ENCODE measurements at regions not wholly inside any gene's neighbourhood (a gene's known extent, or its start where the extent isn't known, plus 50 kb on each side); places are given as distances from the start of the nearest gene placed in this dataset.

DNA sequence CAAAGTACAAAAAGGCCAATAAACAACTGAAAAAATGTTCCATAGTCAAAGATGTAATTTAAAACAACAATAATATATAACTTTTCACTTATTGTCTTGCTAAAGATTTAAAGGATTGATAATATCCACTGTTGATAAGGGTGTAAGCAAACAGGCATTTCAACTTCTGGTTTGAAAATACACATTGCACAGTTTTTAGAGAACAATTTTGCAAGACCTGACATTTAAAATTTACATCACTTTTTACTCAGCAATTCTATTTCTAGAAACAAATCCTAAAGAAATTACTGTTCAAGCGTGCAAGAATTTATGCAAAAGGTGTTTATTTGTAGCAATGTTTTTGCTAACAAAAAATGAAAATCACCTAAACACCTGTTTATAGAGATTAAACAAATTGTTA lies 120.4 kb downstream of the TDRD15 start:
- intact Hi-C loops (cut with DNase I), result no loop called here
- Histone ChIP-seq H3K4me3 (no peak overlapping the region), H3K36me3 (no peaks in the 10 kb centered on the region), H3K27me3 (no peaks in the 10 kb centered on the region), H3K9me3 (no peaks in the 10 kb centered on the region), H3K4me1 (no peaks in the 10 kb centered on the region), H3K27ac (no peak overlapping the region)
- ATAC-seq, result no peak
- TF ChIP-seq, protein P1, sequence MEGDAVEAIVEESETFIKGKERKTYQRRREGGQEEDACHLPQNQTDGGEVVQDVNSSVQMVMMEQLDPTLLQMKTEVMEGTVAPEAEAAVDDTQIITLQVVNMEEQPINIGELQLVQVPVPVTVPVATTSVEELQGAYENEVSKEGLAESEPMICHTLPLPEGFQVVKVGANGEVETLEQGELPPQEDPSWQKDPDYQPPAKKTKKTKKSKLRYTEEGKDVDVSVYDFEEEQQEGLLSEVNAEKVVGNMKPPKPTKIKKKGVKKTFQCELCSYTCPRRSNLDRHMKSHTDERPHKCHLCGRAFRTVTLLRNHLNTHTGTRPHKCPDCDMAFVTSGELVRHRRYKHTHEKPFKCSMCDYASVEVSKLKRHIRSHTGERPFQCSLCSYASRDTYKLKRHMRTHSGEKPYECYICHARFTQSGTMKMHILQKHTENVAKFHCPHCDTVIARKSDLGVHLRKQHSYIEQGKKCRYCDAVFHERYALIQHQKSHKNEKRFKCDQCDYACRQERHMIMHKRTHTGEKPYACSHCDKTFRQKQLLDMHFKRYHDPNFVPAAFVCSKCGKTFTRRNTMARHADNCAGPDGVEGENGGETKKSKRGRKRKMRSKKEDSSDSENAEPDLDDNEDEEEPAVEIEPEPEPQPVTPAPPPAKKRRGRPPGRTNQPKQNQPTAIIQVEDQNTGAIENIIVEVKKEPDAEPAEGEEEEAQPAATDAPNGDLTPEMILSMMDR (IDR thresholded peaks at IDR 0.05), result no peak
- no peak for DNase-seq

DNA sequence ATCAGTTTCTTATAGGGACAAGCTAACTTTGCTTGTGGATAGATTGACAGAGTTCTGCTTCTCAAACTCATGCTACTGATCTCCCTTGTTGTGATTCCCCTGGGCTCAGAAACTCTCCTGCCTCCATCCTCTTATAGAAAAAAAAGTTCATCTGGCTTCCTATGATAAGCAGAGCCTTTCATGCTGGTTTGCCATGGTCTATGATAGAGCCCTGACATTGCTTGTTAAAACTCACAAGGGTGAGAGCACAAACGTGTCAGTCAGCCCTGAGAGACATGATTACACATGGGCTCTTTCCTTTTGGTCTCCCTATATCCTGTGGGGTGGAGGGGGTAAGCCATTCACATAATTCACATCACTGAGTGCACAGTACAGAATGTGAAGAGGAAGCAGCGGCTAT lies 121.8 kb downstream of the TDRD15 start:
- intact Hi-C loops (cut with DNase I), result no loop called here
- Histone ChIP-seq H3K4me3 (no peak overlapping the region), H3K27ac (no peak overlapping the region), H3K9me3 (no peaks in the 10 kb centered on the region), H3K4me1 (no peaks in the 10 kb centered on the region), H3K27me3 (no peaks in the 10 kb centered on the region), H3K36me3 (no peaks in the 10 kb centered on the region)
- no peak for ATAC-seq
- TF ChIP-seq, protein P1 (IDR thresholded peaks at IDR 0.05), result no peak
- no peak for DNase-seq

DNA sequence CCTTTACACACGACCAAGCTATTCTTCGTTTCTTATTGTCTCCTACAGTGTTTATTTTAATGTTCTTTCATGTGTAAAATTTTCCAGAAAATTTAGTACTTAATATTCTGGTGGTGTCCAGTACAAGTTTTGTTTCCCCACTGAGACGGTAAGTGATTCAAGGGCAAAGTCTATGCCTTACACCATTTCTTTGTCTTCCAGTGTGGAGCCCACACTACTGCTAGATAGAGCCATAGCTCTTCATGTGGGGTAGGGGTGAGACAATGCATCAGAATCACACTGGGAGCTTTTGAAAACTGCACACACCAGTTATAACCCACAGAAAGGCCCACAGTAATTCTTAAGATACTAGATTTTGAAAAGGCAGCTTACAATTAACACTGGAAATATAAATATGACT lies 125.6 kb downstream of the TDRD15 start:
- Histone ChIP-seq H3K4me1 (no peaks in the 10 kb centered on the region), H3K27ac (no peak overlapping the region), H3K4me3 (no peak overlapping the region), H3K27me3 (no peaks in the 10 kb centered on the region), H3K36me3 (no peaks in the 10 kb centered on the region), H3K9me3 (no peaks in the 10 kb centered on the region)
- DNase-seq (no peak), ATAC-seq (no peak)
- TF ChIP-seq, protein P1 (IDR thresholded peaks at IDR 0.05), result no peak
- intact Hi-C loops (cut with DNase I), result no loop called here

DNA sequence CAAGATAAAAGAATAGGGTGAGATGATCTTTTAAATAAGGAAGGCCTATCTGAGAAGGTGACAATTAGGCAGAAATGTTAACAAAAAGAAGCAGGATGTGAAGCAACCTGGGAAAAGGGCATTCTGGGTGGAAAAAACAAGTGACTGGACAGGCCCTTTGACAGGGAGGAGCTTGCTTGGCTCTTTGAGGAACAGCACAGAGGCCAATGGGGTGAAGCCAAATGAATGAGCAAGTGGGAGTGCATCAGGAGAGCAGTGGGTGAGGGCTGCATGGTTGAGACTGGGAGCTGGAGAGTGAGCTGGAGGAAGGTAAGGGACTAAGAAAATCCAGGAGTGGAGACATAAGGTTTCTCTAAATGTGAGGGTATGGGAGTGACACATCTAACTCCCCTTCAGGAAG lies 126.9 kb downstream of the TDRD15 start:
- DNase-seq (no peak), ATAC-seq (no peak)
- TF ChIP-seq, protein P1 (IDR thresholded peaks at IDR 0.05), result no peak
- H3K27me3 ChIP-seq, result no peaks in the 10 kb centered on the region
- no peaks in the 10 kb centered on the region for H3K9me3 ChIP-seq
- H3K36me3 ChIP-seq, result no peaks in the 10 kb centered on the region
- H3K4me3 ChIP-seq, result no peak overlapping the region
- intact Hi-C loops (cut with DNase I), result no loop called here
- H3K27ac ChIP-seq, result no peak overlapping the region
- no peaks in the 10 kb centered on the region for H3K4me1 ChIP-seq

DNA sequence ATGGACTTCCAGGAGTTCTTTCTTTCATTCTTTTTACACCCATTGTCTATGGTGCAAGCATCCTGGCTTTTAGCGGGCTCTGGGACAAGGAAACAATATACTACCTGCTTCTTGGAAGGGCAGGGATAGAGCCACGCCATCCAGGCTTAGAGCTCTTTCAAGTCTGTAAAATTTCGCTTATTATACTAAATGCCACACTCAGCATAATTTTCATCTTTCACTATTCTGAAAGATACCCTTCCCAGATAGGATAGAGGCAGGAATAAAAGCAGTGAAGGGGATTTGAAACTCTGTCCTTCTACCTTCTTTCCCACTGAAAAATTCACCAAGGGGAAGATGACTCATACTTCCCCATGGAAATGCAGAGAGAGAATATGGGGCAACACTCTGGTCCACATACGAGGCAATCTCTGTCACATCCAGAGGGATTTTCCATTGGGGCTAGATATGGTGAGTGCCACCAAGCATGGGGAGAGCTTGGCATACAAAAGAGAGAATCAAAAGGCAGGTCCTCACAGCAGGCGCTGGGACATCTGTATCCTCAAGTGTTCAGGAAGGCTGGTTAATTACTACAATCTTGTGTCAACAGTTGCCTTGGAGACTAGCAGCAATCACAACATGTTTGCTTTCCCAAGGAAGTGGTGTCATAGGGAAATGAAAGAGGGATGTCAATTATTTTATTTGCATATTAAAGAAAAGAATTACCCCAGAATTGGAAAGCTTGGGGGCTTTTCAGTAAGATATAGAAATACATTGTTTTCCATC lies 127.6 kb downstream of the TDRD15 start:
- no peak for DNase-seq
- H3K27me3 ChIP-seq, result no peaks in the 10 kb centered on the region
- no peaks in the 10 kb centered on the region for H3K9me3 ChIP-seq
- H3K36me3 ChIP-seq, result no peaks in the 10 kb centered on the region
- intact Hi-C loops (cut with DNase I), result no loop called here
- H3K4me3 ChIP-seq, result no peak overlapping the region
- no peak overlapping the region for H3K27ac ChIP-seq
- H3K4me1 ChIP-seq, result no peaks in the 10 kb centered on the region
- TF ChIP-seq, protein P1 (IDR thresholded peaks at IDR 0.05), result no peak
- ATAC-seq, result no peak
